ENCODE measurements at regions not wholly inside any gene's neighbourhood (a gene's known extent, or its start where the extent isn't known, plus 50 kb on each side); places are given as distances from the start of the nearest gene placed in this dataset.

DNA sequence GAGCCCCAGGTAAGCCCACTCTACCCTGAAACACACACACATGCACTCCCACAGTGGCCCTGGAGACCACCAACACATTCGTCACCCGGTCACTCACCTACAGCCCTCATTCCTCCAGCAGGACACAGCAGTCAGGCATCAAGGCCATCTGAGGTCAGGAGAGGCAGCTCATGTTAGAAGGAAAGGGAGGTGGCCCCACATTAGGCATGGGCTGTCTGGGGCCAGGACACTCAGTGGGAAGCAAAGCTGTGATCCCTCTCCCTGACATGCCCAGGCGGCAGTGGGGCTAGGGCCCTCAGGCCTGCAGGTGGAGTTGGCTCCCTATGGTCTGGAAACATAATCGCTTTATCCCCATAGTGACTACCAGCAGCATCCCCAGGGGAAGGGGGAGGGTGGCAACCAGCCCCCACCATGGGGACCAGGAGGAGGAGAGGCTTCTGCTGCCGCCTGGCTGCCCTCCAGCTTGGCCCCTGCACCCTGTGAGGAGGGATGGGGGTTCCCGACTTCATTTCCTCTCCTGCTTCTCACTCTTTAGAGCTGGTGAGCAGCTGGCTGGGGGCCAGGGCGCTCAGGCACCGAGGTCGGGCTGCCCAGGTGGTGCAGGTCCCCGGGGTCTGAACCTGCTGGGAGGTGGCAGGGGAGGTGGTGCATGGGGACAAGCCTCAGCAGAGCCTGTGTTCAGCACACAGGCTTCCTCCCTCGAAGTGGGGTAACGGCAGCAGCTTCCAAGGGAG lies 76.6 kb upstream of the CST7 start:
- peak; percentile 95 for DNase-seq

DNA sequence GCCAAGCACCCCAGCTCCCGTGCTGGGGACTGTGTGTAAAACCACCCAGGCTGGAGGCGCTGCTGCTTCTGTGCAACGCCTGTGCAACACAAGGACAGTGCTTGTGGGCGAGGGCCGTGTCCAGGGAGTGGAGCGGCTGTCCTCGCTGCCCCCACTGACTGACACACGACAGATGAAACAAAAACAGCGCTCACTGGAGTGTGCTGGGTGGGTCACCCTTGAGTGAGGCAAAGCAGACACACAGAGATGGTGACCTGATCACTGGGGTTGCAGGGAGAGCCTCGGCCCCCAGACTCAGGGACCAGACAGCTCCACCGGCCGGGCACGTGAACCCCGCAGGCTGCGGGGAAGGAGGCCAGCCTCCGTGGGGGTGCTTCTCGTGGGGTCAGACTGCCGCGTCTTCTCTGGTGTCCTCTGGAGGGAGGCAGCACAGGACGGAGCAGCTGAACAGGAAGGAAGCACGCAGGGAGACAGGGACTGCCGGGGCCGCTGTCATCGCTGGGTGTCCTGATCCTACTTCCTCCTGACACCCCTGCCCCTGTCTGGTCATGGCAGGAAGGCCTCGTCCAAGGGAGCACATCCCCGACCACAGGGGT lies 75.9 kb upstream of the CST7 start:
- DNase-seq: no peak

DNA sequence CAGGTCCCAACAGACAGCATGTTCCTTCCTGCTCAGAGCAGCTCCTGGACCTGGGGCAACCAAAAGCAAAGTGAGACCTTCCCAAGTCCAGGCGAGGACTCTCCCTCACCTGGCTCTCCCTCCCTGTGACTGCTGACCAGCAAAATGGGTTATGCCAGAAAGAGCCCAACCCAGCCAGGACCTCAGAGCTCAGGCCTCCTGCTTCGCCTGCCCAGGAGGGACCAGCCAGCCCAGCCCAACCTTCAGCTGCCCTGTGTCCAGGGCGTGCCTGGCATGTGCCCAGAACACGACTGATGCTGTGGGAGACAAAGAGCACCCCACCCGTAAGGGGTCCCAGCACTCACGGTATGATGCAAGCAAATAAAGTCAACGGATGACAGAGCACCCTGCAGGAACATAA lies 74.0 kb upstream of the CST7 start:
- no peak for DNase-seq

DNA sequence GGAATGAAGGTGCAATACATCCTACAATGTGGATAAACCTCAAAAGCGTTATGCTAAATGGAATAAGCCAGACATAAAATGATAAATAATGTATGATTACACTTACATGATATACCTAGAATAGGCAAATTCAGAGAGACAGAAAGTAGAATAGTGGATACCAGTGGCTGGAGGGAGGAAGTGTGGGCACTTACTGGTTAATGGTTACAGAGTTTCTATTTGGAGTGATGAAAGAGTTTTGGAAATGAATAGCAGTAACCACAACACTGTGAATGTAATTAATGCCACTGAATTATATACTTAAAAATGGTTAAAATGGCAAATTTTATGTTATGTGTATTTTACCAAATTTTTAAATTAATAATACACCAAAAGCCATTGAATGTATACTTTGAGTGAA lies 71.4 kb upstream of the CST7 start:
- no peak for DNase-seq

DNA sequence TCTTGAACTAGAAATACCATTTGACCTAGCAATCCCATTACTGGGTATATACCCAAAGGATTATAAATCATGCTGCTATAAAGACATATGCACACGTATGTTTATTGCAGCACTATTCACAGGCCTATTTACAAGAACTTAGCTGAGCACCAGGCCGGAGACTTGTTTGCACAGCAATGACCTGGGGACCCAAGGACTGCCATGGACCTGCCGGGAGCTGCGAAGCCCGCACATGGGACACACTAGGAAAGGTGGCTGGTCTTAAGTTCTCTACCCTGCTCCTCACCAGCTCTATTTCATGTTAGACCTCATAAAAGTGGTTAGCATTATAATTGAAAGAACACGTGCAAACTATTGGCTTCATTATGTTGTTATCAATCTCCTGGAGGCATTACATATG lies 70.4 kb upstream of the CST7 start:
- DNase-seq: no peak

DNA sequence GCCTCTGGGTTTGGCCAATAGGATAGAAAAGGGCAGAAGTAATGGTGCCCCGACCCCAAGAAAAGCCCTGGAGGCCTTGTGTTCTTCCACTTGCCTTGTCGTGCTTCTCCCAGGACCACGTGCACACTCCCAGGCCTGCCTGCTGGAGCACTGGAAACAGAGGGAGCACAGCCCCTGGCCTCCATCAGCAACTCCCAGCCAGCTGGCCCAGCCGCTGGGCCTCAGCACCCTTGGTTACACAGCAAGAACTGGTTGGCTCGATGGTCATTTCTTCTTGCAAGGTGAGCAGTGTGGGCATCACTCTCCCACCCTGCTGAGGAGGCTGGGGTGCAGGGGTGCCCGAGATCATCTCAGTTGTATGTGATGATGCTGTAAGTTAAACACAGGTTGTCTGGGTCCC lies 69.2 kb upstream of the CST7 start:
- DNase-seq: no peak

DNA sequence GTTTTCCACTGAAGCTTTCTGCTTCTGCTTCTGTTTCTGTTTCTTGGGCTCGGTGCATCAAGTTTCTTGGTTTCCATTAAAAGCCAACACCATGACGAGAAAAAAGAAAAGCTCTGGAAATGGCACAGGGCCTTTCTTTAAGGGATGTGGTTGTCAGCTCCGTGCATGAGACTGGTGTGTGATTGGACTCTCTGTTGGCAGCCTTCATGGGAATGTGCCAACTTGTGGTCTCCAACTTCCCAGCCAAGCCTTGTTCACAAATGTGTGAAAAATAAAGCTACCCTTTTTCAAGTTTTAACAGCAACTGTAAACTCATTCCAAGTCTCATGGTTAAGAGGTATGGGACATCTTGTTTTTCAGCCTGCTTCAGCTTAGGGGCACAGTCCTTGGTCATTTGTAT lies 68.7 kb upstream of the CST7 start:
- no peak for DNase-seq

DNA sequence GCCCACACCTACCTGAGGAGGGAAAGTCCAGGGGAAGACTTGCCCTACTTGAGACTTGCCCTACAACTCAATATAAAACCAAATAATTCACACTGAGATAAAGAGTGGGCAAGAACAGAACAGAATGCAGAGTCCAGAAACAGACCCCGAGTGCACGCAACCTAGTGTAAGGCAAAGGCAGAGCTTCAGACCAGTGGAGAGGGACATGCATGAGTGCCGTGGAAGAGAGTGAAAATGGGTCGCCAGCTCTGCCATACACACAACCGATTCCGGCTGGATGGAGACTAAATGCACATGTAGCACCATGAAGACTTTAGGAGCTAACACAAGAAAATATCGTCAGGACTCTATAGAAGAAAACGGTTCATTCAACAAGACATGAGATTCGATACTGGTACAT lies 58.8 kb upstream of the CST7 start:
- DNase-seq: no peak

DNA sequence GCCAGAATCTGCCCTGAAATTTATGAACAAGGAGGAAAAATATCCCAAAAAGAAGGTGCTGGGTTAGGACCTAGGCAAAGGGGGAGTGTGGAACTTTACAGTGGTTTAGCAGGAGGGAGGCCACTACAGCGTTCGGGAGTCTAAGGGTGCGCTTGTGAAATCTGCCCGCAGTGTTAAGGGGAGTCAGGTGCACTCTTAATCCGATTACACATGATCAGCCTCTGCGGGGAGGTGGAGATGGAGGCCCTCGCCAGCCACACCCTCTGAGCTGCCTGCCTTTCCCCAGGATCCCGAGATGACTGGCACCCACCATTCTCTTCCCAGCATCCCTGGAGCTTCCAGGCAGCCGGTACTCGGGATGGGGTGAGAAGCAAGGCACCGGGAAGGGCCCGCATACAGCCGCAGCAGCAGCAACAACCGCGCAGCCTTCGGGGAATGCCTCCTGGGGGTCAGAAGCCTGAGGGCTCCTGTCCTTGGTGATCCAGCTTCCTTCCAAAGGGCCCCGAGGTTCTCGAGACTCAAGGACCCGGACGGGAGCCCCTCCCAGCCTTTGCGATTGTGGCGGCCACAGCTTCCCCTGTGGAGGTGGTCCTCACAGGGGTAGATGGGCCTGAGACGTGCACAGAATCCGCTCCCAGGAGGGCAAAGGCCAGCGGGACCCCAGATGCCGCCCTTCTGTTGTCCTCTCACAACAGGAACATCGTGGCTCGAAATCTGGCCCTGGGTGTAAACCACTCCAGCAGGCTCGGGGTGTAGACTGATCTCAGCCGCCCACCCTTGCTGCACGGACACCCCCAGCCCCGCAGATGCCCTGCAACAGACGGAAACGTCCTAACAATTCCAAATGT lies 57.3 kb upstream of the CST7 start:
- DNase-seq: no peak

DNA sequence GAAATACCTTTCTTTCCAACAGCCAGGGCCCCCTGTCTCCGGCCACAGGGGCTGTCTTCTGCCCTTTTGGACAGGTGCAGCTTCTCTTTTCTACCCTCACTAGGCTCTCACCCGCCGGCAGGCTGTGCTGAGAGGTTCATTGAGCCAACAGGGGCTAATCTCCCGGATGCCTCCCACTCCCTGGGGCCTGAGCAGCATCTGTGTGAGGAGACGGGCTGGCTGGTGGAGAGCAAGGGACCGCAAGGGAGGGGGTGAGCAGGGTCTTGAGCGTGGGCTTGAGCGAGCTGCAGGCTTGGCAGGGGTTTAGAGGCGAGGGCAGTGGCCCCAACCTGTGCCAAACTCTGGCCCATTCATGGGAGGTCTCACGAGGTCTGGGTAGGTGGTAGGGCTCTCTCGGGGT lies 56.5 kb upstream of the CST7 start:
- no peak for DNase-seq

DNA sequence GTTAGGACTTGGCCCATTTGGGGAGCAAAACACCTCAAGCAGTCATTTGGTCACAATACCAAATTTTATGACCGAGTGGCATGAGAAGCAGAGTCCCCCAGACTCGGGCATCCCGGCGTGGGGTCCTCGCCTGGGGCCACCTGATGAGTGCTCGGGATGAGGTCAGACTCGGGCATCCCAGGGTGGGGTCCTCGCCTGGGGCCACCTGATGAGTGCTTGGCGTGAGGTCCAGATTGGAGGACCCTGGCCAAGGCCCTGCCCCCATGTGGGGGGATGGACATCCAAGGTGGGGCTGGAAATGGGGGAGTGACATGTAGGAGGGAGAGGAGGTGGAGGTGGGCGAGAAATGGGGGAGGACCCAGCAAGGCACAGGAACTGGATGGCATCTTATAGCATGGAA lies 56.1 kb upstream of the CST7 start:
- DNase-seq: no peak

DNA sequence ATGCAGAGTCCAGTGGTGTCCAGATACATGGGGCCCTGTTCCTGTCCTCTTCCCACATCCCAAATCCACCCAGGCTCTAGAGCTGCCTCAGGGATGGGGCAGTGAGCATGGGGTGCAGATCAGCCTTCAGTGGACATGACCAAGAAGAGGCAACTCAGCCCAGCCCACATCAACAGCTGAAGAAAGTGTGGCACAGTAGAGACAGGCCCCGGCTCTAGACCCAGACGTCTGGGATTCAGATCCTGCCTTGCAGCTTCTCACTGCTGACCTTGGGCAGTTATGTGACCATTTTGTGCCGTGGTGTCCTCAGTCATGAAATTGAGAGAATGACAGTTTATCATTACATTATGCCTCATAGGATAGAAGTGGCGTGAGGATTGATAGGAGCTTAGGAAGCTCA lies 54.6 kb upstream of the CST7 start:
- DNase-seq: no peak

DNA sequence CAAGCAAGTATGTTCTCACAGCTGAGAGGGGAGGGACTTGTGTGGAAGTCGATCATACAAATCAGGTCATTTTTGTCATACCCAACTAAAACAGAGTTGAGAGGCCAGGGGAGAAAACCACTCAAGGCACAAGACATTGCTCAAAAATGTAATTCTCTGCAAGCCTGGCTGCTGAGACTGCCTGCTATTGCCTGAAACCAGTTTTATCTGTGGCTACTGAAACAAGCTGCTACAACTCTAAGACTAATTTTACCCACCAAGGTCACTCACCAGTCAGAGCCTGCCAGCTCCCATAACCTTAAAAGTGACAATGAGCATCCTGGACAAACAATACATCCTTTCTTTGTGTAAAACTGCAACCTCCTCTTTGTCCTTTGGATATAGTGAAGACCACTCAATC lies 54.1 kb upstream of the CST7 start:
- no peak for DNase-seq

DNA sequence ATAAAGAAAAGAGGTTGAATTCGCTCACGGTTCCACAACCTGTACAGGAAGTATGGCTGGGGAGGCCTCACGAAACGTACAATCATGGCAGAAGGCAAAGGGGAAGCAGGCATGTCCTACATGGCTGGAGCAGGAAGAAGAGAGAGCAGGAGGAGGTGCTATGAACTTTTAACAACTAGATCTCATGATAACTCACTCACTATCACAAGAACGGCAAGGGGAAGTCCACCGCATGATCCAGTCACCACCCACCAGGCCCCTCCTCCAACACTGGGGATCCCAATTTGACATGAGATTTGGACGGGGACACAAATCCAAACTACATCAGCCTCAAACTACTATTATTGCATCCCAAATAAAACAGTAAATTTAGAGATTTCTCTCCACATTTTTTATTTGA lies 53.6 kb upstream of the CST7 start:
- no peak for DNase-seq

DNA sequence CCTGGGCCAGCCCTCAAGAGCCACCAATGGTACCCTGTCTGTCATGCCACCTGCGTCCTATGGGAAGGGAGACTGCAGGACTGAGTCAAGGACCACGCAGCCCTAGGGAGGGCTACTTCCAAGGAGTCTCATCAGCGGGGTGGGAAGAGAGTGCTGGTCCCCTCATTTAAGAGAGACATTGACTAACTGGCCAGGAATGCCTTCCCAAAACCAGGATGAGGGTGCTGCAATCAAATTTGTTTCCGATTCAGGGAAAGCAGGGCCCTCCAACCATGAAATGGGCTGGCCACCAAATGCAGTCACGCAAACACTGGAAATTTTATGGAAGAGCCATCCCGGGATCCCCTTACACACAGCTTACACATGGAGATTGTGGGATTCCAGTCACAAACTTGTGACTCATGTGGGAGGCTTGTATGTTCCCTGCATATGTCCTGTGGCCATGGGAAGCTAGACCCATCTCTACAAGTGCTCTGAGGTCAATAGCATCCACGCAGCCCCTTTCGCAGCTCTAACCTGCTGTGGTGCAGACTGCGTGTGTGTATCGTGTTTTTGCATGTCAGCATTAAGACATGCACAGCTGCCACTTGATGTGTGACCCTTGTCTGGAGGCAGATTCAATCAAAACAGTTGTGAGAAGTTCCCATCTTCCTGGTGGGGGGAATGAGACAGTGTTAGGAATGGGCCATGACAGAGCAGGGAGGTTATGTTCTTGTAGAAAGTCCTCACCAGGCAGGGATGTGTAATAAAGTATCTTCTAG lies 53.0 kb upstream of the CST7 start:
- no peak for DNase-seq

DNA sequence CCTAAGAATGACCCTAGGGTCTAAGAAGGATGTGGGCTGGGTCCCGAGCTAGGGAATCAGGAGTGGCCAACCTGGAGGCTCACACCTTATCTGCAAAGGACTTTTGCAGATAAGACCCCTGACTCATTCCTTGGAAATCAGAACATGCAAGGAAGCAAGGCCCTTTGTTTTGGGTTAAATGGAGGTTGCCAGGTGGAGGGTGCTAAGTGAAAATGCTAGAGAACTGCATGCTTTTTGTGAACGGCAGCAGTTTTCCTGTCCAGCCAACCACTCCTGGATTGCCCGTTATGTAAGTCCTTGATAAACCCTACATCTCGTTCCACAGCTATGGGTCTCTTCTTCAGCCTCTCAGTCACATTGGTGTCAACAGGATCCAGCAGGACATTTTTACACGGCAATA lies 52.1 kb upstream of the CST7 start:
- DNase-seq: no peak

DNA sequence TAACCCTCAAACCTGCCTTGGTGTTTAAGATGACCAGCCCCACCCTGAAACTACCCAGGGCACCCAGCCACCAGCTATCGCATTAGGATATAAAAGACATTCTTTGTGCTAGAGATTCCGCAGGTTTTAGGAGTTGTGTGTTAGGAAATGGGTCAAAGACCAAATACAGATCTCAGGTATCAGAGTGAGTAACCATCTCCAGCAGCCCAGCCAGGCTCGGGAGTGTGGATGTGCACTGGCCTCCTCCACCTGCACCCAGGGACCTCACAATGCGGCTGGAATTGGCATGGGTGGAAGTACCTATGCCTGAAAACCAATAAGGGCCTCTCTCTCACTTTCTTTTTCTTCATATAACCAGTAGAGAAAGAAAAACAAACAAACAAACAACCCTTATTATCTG lies 51.1 kb upstream of the CST7 start:
- no peak for DNase-seq

DNA sequence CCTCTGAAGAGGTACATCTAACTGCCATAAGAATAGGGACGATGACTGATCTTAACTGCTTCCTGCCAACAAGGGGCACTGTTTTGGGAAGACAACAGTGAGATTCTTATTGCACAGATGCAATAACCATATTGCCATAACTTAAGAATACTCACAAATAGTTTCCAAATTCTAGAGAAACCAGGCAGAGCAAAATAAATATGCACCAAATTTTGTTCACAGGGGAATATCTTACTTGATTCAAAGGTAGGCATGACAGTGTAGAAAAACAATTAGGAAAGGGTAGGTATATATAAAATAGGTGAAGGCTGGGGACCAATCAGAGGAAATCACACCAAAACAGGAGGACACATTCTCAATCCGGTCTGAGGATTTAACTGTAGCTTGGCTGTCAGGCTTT lies 49.9 kb upstream of the CST7 start:
- DNase-seq: no peak
